ENCODE measurements at regions not wholly inside any gene's neighbourhood (a gene's known extent, or its start where the extent isn't known, plus 50 kb on each side); places are given as distances from the start of the nearest gene placed in this dataset.

DNA sequence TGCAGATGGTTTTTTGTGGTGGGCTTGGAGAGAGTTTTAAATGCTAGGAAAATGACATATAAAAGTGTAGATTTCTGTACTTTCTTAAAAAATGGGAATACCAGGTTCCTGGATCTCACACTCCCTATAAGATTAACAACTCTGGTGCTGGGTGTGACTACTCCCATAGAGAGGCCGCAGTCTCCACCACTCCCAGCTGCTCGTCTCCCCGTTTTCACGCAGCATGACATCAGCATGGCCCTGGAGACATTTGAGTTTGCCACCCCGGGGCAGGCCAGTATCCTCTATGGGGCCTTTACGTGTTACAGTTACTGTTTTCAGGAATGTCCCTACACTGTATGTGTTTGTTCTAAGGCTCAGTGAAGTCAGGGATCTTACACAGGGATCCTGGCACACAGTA is 126.7 kb upstream of the ATP2B2 start:
- no peaks in the 10 kb centered on the region for H3K4me1 ChIP-seq
- H3K27ac ChIP-seq: no peak overlapping the region
- H3K27me3 ChIP-seq: no peaks in the 10 kb centered on the region
- H3K9me3 ChIP-seq: no peaks in the 10 kb centered on the region
- no peak overlapping the region for H3K4me3 ChIP-seq
- H3K36me3 ChIP-seq: no peaks in the 10 kb centered on the region
- DNase-seq: no peak
- intact Hi-C loops (cut with DNase I; ENCODE audit: low total_unique reads): no loop called here
- TF ChIP-seq, protein P1, sequence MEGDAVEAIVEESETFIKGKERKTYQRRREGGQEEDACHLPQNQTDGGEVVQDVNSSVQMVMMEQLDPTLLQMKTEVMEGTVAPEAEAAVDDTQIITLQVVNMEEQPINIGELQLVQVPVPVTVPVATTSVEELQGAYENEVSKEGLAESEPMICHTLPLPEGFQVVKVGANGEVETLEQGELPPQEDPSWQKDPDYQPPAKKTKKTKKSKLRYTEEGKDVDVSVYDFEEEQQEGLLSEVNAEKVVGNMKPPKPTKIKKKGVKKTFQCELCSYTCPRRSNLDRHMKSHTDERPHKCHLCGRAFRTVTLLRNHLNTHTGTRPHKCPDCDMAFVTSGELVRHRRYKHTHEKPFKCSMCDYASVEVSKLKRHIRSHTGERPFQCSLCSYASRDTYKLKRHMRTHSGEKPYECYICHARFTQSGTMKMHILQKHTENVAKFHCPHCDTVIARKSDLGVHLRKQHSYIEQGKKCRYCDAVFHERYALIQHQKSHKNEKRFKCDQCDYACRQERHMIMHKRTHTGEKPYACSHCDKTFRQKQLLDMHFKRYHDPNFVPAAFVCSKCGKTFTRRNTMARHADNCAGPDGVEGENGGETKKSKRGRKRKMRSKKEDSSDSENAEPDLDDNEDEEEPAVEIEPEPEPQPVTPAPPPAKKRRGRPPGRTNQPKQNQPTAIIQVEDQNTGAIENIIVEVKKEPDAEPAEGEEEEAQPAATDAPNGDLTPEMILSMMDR (IDR thresholded peaks at IDR 0.05): no peak
- TF ChIP-seq POLR2A (IDR thresholded peaks at IDR 0.05): no peak

DNA sequence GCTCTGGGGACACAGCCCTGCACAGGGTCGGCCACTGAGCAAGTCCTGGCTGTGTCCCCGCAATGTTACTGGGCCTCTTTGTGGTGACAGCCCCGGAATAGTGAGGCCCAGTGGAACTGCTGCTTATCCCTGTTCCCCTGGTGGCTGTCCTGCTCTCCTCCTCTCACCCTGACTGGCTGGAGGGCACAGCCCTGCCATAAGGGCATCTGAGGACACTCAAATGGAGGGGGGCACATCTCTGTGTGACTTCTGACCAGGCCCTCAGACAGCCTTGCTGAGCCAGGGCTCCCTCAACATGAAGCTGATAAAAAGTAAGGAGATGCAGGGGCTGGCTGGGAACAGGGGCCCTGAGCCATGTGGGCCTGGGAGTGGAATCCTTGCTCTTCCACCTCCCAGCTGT is 127.4 kb upstream of the ATP2B2 start:
- TF ChIP-seq POLR2A (IDR thresholded peaks at IDR 0.05): no peak
- TF ChIP-seq, protein P1 (IDR thresholded peaks at IDR 0.05): no peak
- Histone ChIP-seq H3K4me3 (no peak overlapping the region), H3K4me1 (no peaks in the 10 kb centered on the region), H3K27ac (no peak overlapping the region), H3K9me3 (no peaks in the 10 kb centered on the region), H3K27me3 (no peaks in the 10 kb centered on the region), H3K36me3 (no peaks in the 10 kb centered on the region)
- intact Hi-C loops (cut with DNase I; ENCODE audit: low total_unique reads): no loop called here
- no peak for DNase-seq

DNA sequence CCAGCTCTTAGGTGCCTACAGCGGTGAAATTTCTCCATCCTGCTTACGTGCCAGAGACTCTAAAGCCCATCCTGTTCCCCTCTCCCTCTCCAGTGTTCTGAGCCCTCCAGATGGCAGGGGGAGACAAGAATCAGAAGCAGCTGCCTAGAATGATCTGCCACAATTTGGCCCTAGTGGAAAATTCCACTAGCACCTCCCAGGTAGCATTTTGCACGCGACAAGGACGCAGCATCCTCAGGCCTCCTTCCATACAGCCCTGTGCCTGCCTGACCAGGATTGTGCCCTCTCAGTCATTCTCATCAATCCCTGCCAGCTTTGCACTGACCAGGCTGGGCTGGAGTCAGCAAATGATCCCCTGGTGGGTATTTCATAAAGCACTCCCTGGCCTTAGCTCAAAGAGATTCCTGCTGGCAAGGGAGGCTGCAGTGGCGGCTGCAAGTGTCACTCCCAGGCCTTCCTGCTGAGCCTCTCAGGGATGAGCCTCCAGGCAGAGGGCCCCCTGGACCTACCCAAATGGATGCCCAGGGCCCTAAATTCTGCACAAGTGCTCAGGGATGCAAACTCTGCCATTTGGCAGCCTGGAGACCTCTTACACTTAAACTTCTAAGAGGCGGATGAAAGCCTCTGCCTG is 130.2 kb upstream of the ATP2B2 start:
- H3K4me3 ChIP-seq: no peak overlapping the region
- H3K9me3 ChIP-seq: no peaks in the 10 kb centered on the region
- H3K4me1 ChIP-seq: no peaks in the 10 kb centered on the region
- intact Hi-C loops (cut with DNase I; ENCODE audit: low total_unique reads): no loop called here
- no peak for DNase-seq
- no peak overlapping the region for H3K27ac ChIP-seq
- no peaks in the 10 kb centered on the region for H3K27me3 ChIP-seq
- H3K36me3 ChIP-seq: no peaks in the 10 kb centered on the region
- TF ChIP-seq, protein P1 (IDR thresholded peaks at IDR 0.05): no peak
- no peak for TF ChIP-seq POLR2A (IDR thresholded peaks at IDR 0.05)

DNA sequence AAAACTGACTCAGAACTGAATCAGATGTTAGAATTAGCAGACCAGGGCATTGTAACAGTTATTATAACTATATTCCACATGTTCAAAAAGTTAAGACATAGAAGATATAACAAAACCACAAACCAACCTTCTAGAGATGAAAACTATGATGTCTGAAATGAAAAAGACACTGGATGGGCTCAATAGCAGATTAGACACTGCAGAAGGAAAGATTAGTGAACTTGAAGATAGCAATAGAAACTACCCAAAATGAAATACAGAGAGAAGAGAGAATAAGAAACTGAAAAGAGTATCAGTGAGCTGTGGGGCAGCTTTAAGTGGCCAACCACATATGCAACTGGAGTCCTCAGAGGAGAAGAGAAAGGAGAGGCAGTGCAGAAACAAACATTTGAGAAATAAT is 132.0 kb upstream of the ATP2B2 start:
- no peak for DNase-seq
- no peak overlapping the region for H3K4me3 ChIP-seq
- no peaks in the 10 kb centered on the region for H3K36me3 ChIP-seq
- H3K27ac ChIP-seq: no peak overlapping the region
- intact Hi-C loops (cut with DNase I; ENCODE audit: low total_unique reads): no loop called here
- TF ChIP-seq POLR2A (IDR thresholded peaks at IDR 0.05): no peak
- TF ChIP-seq, protein P1 (IDR thresholded peaks at IDR 0.05): no peak
- H3K4me1 ChIP-seq: no peaks in the 10 kb centered on the region
- H3K27me3 ChIP-seq: no peaks in the 10 kb centered on the region
- no peaks in the 10 kb centered on the region for H3K9me3 ChIP-seq

DNA sequence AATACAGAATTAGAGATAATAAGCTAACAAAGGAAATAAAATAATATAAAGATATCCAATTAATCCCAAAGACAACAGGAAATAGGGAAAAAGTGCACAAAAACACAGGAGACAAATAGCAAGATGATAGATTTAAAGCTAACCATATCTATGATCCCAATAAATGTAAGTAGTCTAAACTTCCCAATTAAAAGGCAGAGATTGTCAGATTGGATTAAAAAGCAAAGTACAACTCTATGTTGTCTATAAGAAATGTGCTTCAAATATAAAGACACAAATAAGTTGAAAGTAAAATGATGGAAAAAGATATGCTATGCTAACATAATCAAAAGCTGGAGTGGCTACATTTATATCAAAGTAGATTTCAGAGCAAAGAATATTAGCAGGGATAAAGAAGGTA is 133.1 kb upstream of the ATP2B2 start:
- H3K4me3 ChIP-seq: no peak overlapping the region
- H3K4me1 ChIP-seq: no peaks in the 10 kb centered on the region
- H3K36me3 ChIP-seq: no peaks in the 10 kb centered on the region
- no peak for DNase-seq
- no peak overlapping the region for H3K27ac ChIP-seq
- H3K27me3 ChIP-seq: no peaks in the 10 kb centered on the region
- no peak for TF ChIP-seq POLR2A (IDR thresholded peaks at IDR 0.05)
- TF ChIP-seq, protein P1 (IDR thresholded peaks at IDR 0.05): no peak
- no peaks in the 10 kb centered on the region for H3K9me3 ChIP-seq
- intact Hi-C loops (cut with DNase I; ENCODE audit: low total_unique reads): no loop called here
